Liver (tissue), 3 donors: ENCODE measurements at regions not wholly inside any gene's neighbourhood (a gene's known extent, or its start where the extent isn't known, plus 50 kb on each side); places are given as distances from the start of the nearest gene placed in this dataset.

ENCODE experiments used
- GABPA ChIP-seq, 2 donors: IDR thresholded peaks in 1 of 2; conservative IDR thresholded peaks in 1 of 2; 2 replicates each; pipeline ENCODE4 v1.6.1; 2016; ENCODE audit warnings: antibody characterized with exemption in 2 of 2, mild to moderate bottlenecking in 1 of 2, moderate library complexity in 1 of 2
- JUND ChIP-seq, 2 donors: IDR thresholded peaks; 2 replicates each; pipeline ENCODE4 v1.6.1; 2016; ENCODE audit warnings: antibody characterized with exemption in 2 of 2
- RAD21 ChIP-seq, 2 donors: IDR thresholded peaks; 2 replicates each; pipeline ENCODE4 v1.6.1; 2016; ENCODE audit warnings: antibody characterized with exemption in 2 of 2, mild to moderate bottlenecking in 2 of 2
- TAF1 ChIP-seq: conservative IDR thresholded peaks from 2 replicates; pipeline ENCODE4 v1.6.1; 2016; ENCODE audit warnings: antibody characterized with exemption, mild to moderate bottlenecking
- YY1 ChIP-seq: IDR thresholded peaks from 2 replicates; pipeline ENCODE4 v1.6.1; 2016; ENCODE audit warnings: antibody characterized with exemption, mild to moderate bottlenecking
- TF ChIP-seq, protein P1 (sequence below): fragments of 150-350 bp; IDR thresholded peaks from 2 replicates; pipeline ENCODE4 v1.5.1; 2017; ENCODE audit warnings: improper control_type of control experiment, low read depth, low read length; ENCODE audit not compliant: missing input control
- TF ChIP-seq, protein P2 (sequence below): IDR thresholded peaks from 2 replicates; pipeline ENCODE4 v1.6.1; 2016; ENCODE audit warnings: antibody characterized with exemption
- TF ChIP-seq, protein P3 (sequence below): IDR thresholded peaks from 2 replicates; pipeline ENCODE4 v1.6.1; 2016; ENCODE audit warnings: antibody characterized with exemption
- TF ChIP-seq, protein P4 (sequence below): IDR thresholded peaks from 2 replicates; pipeline ENCODE4 v1.6.1; 2016; ENCODE audit warnings: antibody characterized with exemption, mild to moderate bottlenecking
- donor health status: healthy.
- donor health status: healthy.

DNA sequence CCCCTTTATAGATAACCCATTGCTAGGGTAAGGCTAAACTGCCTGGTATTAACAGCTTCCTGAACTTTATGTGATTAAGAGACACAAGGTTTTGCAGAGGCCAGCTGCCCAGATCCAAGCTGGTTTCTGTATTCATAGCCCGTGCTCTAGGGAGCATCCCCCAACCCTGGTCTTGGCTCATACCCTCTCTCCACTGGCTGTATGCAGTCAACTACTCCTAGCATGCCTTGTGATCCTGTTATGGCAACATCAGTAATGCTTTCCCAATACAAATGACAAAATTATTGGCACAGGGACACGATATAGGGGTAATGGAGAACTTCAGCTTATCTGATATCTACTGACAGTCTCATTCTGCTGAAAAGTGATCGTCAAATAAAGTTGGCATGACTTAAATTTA is 202.8 kb upstream of the MKLN1 start:
- TF ChIP-seq, protein P1, sequence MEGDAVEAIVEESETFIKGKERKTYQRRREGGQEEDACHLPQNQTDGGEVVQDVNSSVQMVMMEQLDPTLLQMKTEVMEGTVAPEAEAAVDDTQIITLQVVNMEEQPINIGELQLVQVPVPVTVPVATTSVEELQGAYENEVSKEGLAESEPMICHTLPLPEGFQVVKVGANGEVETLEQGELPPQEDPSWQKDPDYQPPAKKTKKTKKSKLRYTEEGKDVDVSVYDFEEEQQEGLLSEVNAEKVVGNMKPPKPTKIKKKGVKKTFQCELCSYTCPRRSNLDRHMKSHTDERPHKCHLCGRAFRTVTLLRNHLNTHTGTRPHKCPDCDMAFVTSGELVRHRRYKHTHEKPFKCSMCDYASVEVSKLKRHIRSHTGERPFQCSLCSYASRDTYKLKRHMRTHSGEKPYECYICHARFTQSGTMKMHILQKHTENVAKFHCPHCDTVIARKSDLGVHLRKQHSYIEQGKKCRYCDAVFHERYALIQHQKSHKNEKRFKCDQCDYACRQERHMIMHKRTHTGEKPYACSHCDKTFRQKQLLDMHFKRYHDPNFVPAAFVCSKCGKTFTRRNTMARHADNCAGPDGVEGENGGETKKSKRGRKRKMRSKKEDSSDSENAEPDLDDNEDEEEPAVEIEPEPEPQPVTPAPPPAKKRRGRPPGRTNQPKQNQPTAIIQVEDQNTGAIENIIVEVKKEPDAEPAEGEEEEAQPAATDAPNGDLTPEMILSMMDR = no peak
- TF ChIP-seq, protein P2, sequence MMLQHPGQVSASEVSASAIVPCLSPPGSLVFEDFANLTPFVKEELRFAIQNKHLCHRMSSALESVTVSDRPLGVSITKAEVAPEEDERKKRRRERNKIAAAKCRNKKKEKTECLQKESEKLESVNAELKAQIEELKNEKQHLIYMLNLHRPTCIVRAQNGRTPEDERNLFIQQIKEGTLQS = no peak
- TF ChIP-seq, protein P3, sequence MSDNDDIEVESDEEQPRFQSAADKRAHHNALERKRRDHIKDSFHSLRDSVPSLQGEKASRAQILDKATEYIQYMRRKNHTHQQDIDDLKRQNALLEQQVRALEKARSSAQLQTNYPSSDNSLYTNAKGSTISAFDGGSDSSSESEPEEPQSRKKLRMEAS = no peak
- no peak for TF ChIP-seq TAF1
- TF ChIP-seq, protein P4, sequence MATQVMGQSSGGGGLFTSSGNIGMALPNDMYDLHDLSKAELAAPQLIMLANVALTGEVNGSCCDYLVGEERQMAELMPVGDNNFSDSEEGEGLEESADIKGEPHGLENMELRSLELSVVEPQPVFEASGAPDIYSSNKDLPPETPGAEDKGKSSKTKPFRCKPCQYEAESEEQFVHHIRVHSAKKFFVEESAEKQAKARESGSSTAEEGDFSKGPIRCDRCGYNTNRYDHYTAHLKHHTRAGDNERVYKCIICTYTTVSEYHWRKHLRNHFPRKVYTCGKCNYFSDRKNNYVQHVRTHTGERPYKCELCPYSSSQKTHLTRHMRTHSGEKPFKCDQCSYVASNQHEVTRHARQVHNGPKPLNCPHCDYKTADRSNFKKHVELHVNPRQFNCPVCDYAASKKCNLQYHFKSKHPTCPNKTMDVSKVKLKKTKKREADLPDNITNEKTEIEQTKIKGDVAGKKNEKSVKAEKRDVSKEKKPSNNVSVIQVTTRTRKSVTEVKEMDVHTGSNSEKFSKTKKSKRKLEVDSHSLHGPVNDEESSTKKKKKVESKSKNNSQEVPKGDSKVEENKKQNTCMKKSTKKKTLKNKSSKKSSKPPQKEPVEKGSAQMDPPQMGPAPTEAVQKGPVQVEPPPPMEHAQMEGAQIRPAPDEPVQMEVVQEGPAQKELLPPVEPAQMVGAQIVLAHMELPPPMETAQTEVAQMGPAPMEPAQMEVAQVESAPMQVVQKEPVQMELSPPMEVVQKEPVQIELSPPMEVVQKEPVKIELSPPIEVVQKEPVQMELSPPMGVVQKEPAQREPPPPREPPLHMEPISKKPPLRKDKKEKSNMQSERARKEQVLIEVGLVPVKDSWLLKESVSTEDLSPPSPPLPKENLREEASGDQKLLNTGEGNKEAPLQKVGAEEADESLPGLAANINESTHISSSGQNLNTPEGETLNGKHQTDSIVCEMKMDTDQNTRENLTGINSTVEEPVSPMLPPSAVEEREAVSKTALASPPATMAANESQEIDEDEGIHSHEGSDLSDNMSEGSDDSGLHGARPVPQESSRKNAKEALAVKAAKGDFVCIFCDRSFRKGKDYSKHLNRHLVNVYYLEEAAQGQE = no peak
- TF ChIP-seq GABPA (IDR thresholded peaks at IDR 0.05 in 1 of 2, conservative IDR thresholded peaks at IDR 0.05 in 1 of 2) = no peak
- TF ChIP-seq RAD21 (IDR thresholded peaks at IDR 0.05) = no peak
- no peak for TF ChIP-seq YY1
- TF ChIP-seq JUND (IDR thresholded peaks at IDR 0.05) = no peak
